ENCODE measurements at regions not wholly inside any gene's neighbourhood (a gene's known extent, or its start where the extent isn't known, plus 50 kb on each side); places are given as distances from the start of the nearest gene placed in this dataset.

GRCh38 chr12:94803939-94804338 lies 153.6 kb upstream of the TMCC3 start:
- WGBS, 3 donors: 66 to 69% (median 69%) methylated on average over 4 of the region's 4 CpGs
- no peaks in the 10 kb centered on the region for H3K36me3 ChIP-seq (ENCODE audit: control insufficient read depth in 3 of 3, insufficient read depth in 2 of 3, low read depth in 1 of 3, low read length in 3 of 3)
- peaks cover 0 to 8% (median 0%) of the 10 kb centered on the region in 3 donors for H3K4me1 ChIP-seq (ENCODE audit: control insufficient read depth in 3 of 3, insufficient read depth in 2 of 3, low read depth in 1 of 3, low read length in 2 of 3)
- H3K4me3 ChIP-seq (ENCODE audit: low read depth in 1 of 3, low read length in 3 of 3): no peak overlapping the region
- no peaks in the 10 kb centered on the region for H3K27me3 ChIP-seq (ENCODE audit: control insufficient read depth in 3 of 3, insufficient read depth in 3 of 3, low read length in 3 of 3)
- no peaks in the 10 kb centered on the region for H3K9me3 ChIP-seq (ENCODE audit: control insufficient read depth in 2 of 2, insufficient read depth in 1 of 2, low read depth in 1 of 2, low read length in 1 of 2)
- no peak overlapping the region for H3K27ac ChIP-seq (ENCODE audit: low read depth in 1 of 3, low read length in 2 of 3)
- no peak for FAIRE-seq
- DNase-seq: no peak

GRCh38 chr12:94802796-94803195 lies 152.4 kb upstream of the TMCC3 start:
- WGBS, 3 donors: 87 to 91% (median 87%) methylated on average over 3 of the region's 3 CpGs
- FAIRE-seq (no peak), DNase-seq (no peak)
- Histone ChIP-seq H3K4me1 (ENCODE audit: control insufficient read depth in 3 of 3, insufficient read depth in 2 of 3, low read depth in 1 of 3, low read length in 2 of 3) (peaks cover 0 to 8% (median 0%) of the 10 kb centered on the region in 3 donors), H3K9me3 (ENCODE audit: control insufficient read depth in 2 of 2, insufficient read depth in 1 of 2, low read depth in 1 of 2, low read length in 1 of 2) (no peaks in the 10 kb centered on the region), H3K27me3 (ENCODE audit: control insufficient read depth in 3 of 3, insufficient read depth in 3 of 3, low read length in 3 of 3) (no peaks in the 10 kb centered on the region), H3K27ac (ENCODE audit: low read depth in 1 of 3, low read length in 2 of 3) (no peak overlapping the region), H3K4me3 (ENCODE audit: low read depth in 1 of 3, low read length in 3 of 3) (no peak overlapping the region), H3K36me3 (ENCODE audit: control insufficient read depth in 3 of 3, insufficient read depth in 2 of 3, low read depth in 1 of 3, low read length in 3 of 3) (no peaks in the 10 kb centered on the region)

GRCh38 chr12:94801745-94802144 lies 151.4 kb upstream of the TMCC3 start:
- DNase-seq: no peak
- Histone ChIP-seq H3K27ac (ENCODE audit: low read depth in 1 of 3, low read length in 2 of 3) (no peak overlapping the region), H3K4me1 (ENCODE audit: control insufficient read depth in 3 of 3, insufficient read depth in 2 of 3, low read depth in 1 of 3, low read length in 2 of 3) (peaks cover 0 to 4% (median 0%) of the 10 kb centered on the region in 3 donors), H3K36me3 (ENCODE audit: control insufficient read depth in 3 of 3, insufficient read depth in 2 of 3, low read depth in 1 of 3, low read length in 3 of 3) (no peaks in the 10 kb centered on the region), H3K4me3 (ENCODE audit: low read depth in 1 of 3, low read length in 3 of 3) (no peak overlapping the region), H3K9me3 (ENCODE audit: control insufficient read depth in 2 of 2, insufficient read depth in 1 of 2, low read depth in 1 of 2, low read length in 1 of 2) (no peaks in the 10 kb centered on the region), H3K27me3 (ENCODE audit: control insufficient read depth in 3 of 3, insufficient read depth in 3 of 3, low read length in 3 of 3) (no peaks in the 10 kb centered on the region)
- no peak for FAIRE-seq
- 88 to 94% (median 90%) methylated on average over 4 of the region's 4 CpGs for WGBS, 3 donors

GRCh38 chr12:94799136-94799535 lies 148.8 kb upstream of the TMCC3 start:
- Histone ChIP-seq H3K27me3 (ENCODE audit: control insufficient read depth in 3 of 3, insufficient read depth in 3 of 3, low read length in 3 of 3) (no peaks in the 10 kb centered on the region), H3K9me3 (ENCODE audit: control insufficient read depth in 2 of 2, insufficient read depth in 1 of 2, low read depth in 1 of 2, low read length in 1 of 2) (no peaks in the 10 kb centered on the region), H3K4me1 (ENCODE audit: control insufficient read depth in 3 of 3, insufficient read depth in 2 of 3, low read depth in 1 of 3, low read length in 2 of 3) (no peaks in the 10 kb centered on the region), H3K27ac (ENCODE audit: low read depth in 1 of 3, low read length in 2 of 3) (no peak overlapping the region), H3K4me3 (ENCODE audit: low read depth in 1 of 3, low read length in 3 of 3) (no peak overlapping the region), H3K36me3 (ENCODE audit: control insufficient read depth in 3 of 3, insufficient read depth in 2 of 3, low read depth in 1 of 3, low read length in 3 of 3) (no peaks in the 10 kb centered on the region)
- DNase-seq (no peak), FAIRE-seq (no peak)
- 78 to 92% (median 90%) methylated on average over 2 of the region's 2 CpGs for WGBS, 3 donors

GRCh38 chr12:94798113-94798512 lies 147.8 kb upstream of the TMCC3 start:
- DNase-seq: no peak
- Histone ChIP-seq H3K4me1 (ENCODE audit: control insufficient read depth in 3 of 3, insufficient read depth in 2 of 3, low read depth in 1 of 3, low read length in 2 of 3) (no peaks in the 10 kb centered on the region), H3K9me3 (ENCODE audit: control insufficient read depth in 2 of 2, insufficient read depth in 1 of 2, low read depth in 1 of 2, low read length in 1 of 2) (no peaks in the 10 kb centered on the region), H3K27ac (ENCODE audit: low read depth in 1 of 3, low read length in 2 of 3) (no peak overlapping the region), H3K27me3 (ENCODE audit: control insufficient read depth in 3 of 3, insufficient read depth in 3 of 3, low read length in 3 of 3) (no peaks in the 10 kb centered on the region), H3K36me3 (ENCODE audit: control insufficient read depth in 3 of 3, insufficient read depth in 2 of 3, low read depth in 1 of 3, low read length in 3 of 3) (no peaks in the 10 kb centered on the region), H3K4me3 (ENCODE audit: low read depth in 1 of 3, low read length in 3 of 3) (no peak overlapping the region)
- 66 to 71% (median 67%) methylated on average over 1 of the region's 1 CpG for WGBS, 3 donors
- no peak for FAIRE-seq

GRCh38 chr12:94795520-94795919 lies 145.2 kb upstream of the TMCC3 start:
- Histone ChIP-seq H3K9me3 (ENCODE audit: control insufficient read depth in 2 of 2, insufficient read depth in 1 of 2, low read depth in 1 of 2, low read length in 1 of 2) (no peaks in the 10 kb centered on the region), H3K4me3 (ENCODE audit: low read depth in 1 of 3, low read length in 3 of 3) (no peak overlapping the region), H3K36me3 (ENCODE audit: control insufficient read depth in 3 of 3, insufficient read depth in 2 of 3, low read depth in 1 of 3, low read length in 3 of 3) (no peaks in the 10 kb centered on the region), H3K27ac (ENCODE audit: low read depth in 1 of 3, low read length in 2 of 3) (no peak overlapping the region), H3K27me3 (ENCODE audit: control insufficient read depth in 3 of 3, insufficient read depth in 3 of 3, low read length in 3 of 3) (no peaks in the 10 kb centered on the region), H3K4me1 (ENCODE audit: control insufficient read depth in 3 of 3, insufficient read depth in 2 of 3, low read depth in 1 of 3, low read length in 2 of 3) (peaks cover 0 to 9% (median 0%) of the 10 kb centered on the region in 3 donors)
- no peak for FAIRE-seq
- DNase-seq: no peak
- WGBS, 3 donors: 74 to 83% (median 81%) methylated on average over 9 of the region's 9 CpGs

GRCh38 chr12:94795044-94795443 lies 144.7 kb upstream of the TMCC3 start:
- FAIRE-seq (no peak), DNase-seq (no peak)
- Histone ChIP-seq H3K9me3 (ENCODE audit: control insufficient read depth in 2 of 2, insufficient read depth in 1 of 2, low read depth in 1 of 2, low read length in 1 of 2) (no peaks in the 10 kb centered on the region), H3K4me3 (ENCODE audit: low read depth in 1 of 3, low read length in 3 of 3) (no peak overlapping the region), H3K36me3 (ENCODE audit: control insufficient read depth in 3 of 3, insufficient read depth in 2 of 3, low read depth in 1 of 3, low read length in 3 of 3) (no peaks in the 10 kb centered on the region), H3K27me3 (ENCODE audit: control insufficient read depth in 3 of 3, insufficient read depth in 3 of 3, low read length in 3 of 3) (no peaks in the 10 kb centered on the region), H3K4me1 (ENCODE audit: control insufficient read depth in 3 of 3, insufficient read depth in 2 of 3, low read depth in 1 of 3, low read length in 2 of 3) (peaks cover 0 to 9% (median 0%) of the 10 kb centered on the region in 3 donors), H3K27ac (ENCODE audit: low read depth in 1 of 3, low read length in 2 of 3) (no peak overlapping the region)
- WGBS, 3 donors: 56 to 72% (median 59%) methylated on average over 4 of the region's 4 CpGs

- no peaks in the 10 kb centered on the region for H3K36me3 ChIP-seq (ENCODE audit: control insufficient read depth in 3 of 3, insufficient read depth in 2 of 3, low read depth in 1 of 3, low read length in 3 of 3)
- H3K27ac ChIP-seq (ENCODE audit: low read depth in 1 of 3, low read length in 2 of 3): no peak overlapping the region
- no peak for DNase-seq
- no peaks in the 10 kb centered on the region for H3K27me3 ChIP-seq (ENCODE audit: control insufficient read depth in 3 of 3, insufficient read depth in 3 of 3, low read length in 3 of 3)
- no peak overlapping the region for H3K4me3 ChIP-seq (ENCODE audit: low read depth in 1 of 3, low read length in 3 of 3)
- FAIRE-seq: no peak
- WGBS, 3 donors: 86 to 97% (median 90%) methylated on average over 10 of the region's 10 CpGs
- peaks cover 0 to 9% (median 0%) of the 10 kb centered on the region in 3 donors for H3K4me1 ChIP-seq (ENCODE audit: control insufficient read depth in 3 of 3, insufficient read depth in 2 of 3, low read depth in 1 of 3, low read length in 2 of 3)
- no peaks in the 10 kb centered on the region for H3K9me3 ChIP-seq (ENCODE audit: control insufficient read depth in 2 of 2, insufficient read depth in 1 of 2, low read depth in 1 of 2, low read length in 1 of 2)
Observed at GRCh38 chr12:94793191-94793595, 142.8 kb upstream of the TMCC3 start.

GRCh38 chr12:94792693-94793092 lies 142.3 kb upstream of the TMCC3 start:
- Histone ChIP-seq H3K9me3 (ENCODE audit: control insufficient read depth in 2 of 2, insufficient read depth in 1 of 2, low read depth in 1 of 2, low read length in 1 of 2) (no peaks in the 10 kb centered on the region), H3K4me1 (ENCODE audit: control insufficient read depth in 3 of 3, insufficient read depth in 2 of 3, low read depth in 1 of 3, low read length in 2 of 3) (peaks cover 0 to 9% (median 0%) of the 10 kb centered on the region in 3 donors), H3K36me3 (ENCODE audit: control insufficient read depth in 3 of 3, insufficient read depth in 2 of 3, low read depth in 1 of 3, low read length in 3 of 3) (no peaks in the 10 kb centered on the region), H3K4me3 (ENCODE audit: low read depth in 1 of 3, low read length in 3 of 3) (no peak overlapping the region), H3K27me3 (ENCODE audit: control insufficient read depth in 3 of 3, insufficient read depth in 3 of 3, low read length in 3 of 3) (no peaks in the 10 kb centered on the region), H3K27ac (ENCODE audit: low read depth in 1 of 3, low read length in 2 of 3) (no peak overlapping the region)
- WGBS, 3 donors: 41 to 53% (median 44%) methylated on average over 6 of the region's 6 CpGs
- peak in 1 of 2 donors; percentile 55 for DNase-seq
- FAIRE-seq: no peak

All from small intestine (tissue), 7 donors.